Astrocyte (in vitro differentiated cells and primary cell): ENCODE measurements at regions not wholly inside any gene's neighbourhood (a gene's known extent, or its start where the extent isn't known, plus 50 kb on each side); places are given as distances from the start of the nearest gene placed in this dataset.

Source experiments
- EZH2 ChIP-seq: IDR thresholded peaks from 2 replicates; pipeline ENCODE4 v1.6.1; 2012; ENCODE audit warnings: mild to moderate bottlenecking, low read length, inconsistent platforms; ENCODE audit not compliant: insufficient read depth
- TF ChIP-seq, protein P1 (sequence below): IDR thresholded peaks from 2 replicates; pipeline ENCODE4 v1.5.1; 2011; ENCODE audit warnings: low read depth, mild to moderate bottlenecking, inconsistent platforms, low read length, moderate library complexity; ENCODE audit not compliant: insufficient read depth

DNA sequence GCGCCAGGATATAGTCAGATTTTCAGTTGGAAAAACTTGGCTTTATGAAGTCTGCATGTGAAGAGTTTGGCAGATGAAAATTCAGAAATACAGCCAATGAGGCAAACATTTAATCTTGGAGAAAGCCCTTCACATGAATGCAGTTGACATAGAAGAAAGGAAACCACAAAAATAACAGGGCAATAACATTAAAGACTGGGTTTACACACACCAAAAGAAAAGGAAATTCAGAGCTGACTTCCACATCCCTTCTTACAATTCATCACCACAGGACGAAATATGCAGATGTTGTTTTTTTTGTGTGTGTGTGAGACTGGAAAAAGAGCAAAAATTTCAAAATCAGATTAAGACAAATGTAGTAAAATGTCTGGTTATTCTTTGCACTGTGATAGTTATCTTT lies 69.8 kb upstream of the HEY2 start:
- TF ChIP-seq, protein P1, sequence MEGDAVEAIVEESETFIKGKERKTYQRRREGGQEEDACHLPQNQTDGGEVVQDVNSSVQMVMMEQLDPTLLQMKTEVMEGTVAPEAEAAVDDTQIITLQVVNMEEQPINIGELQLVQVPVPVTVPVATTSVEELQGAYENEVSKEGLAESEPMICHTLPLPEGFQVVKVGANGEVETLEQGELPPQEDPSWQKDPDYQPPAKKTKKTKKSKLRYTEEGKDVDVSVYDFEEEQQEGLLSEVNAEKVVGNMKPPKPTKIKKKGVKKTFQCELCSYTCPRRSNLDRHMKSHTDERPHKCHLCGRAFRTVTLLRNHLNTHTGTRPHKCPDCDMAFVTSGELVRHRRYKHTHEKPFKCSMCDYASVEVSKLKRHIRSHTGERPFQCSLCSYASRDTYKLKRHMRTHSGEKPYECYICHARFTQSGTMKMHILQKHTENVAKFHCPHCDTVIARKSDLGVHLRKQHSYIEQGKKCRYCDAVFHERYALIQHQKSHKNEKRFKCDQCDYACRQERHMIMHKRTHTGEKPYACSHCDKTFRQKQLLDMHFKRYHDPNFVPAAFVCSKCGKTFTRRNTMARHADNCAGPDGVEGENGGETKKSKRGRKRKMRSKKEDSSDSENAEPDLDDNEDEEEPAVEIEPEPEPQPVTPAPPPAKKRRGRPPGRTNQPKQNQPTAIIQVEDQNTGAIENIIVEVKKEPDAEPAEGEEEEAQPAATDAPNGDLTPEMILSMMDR, result no peak
- TF ChIP-seq EZH2, result no peak
